Epithelial cell of prostate (primary cell): ENCODE measurements at regions not wholly inside any gene's neighbourhood (a gene's known extent, or its start where the extent isn't known, plus 50 kb on each side); places are given as distances from the start of the nearest gene placed in this dataset.

Experiments
- DNase-seq: peaks from one replicate; pipeline ENCODE4 v3.0.0-alpha.2; 2011; ENCODE audit warnings: low read depth, low spot score
- H3K27ac ChIP-seq: fragments of 450-650 bp; 2 replicates; pipeline ENCODE4 v1.5.1; 2017; ENCODE audit warnings: mild to moderate bottlenecking

- no peak for DNase-seq
- H3K27ac ChIP-seq = no peak overlapping the region
Measured at GRCh38 chr3:187946163-187946691, 201.0 kb upstream of the BCL6 start.

GRCh38 chr3:187946981-187947380, 201.7 kb upstream of the BCL6 start:
- no peak overlapping the region for H3K27ac ChIP-seq
- no peak for DNase-seq

DNA sequence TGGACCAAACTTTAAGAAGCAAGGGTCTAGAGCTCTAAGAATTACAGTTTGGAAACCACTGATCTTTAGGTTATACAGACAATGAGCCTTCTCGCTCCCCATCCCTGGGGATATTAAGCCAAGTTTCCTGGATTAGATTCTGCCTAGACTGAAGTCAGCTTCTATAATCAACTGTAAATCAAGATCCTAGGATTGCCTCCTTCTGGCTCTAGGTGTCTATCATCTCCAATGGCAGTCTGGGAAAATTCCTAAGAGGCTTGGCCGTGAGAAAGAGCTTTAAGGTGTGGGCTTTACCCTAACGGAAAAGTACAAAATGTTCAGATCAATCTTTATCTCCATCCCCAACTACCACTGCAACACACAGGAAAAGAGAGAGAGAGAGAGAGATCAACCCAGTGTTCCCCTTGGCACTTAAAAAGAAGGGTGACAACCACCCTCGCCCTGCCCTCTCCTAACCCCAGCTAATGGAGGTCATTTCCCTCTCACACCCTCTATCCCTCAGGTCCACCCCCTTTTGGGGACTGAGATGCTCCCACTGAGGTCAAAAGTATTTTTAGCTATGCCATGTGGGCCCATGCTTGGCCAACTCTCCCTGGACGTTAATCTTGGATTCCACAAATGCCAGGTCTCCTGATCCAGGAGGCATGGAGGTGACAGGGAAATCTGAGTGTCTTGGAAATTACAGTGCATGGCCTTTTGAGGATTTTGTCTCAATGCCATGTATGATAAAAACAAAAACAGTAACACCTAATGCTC, 202.8 kb upstream of the BCL6 start:
- no peak overlapping the region for H3K27ac ChIP-seq
- DNase-seq = no peak

- H3K27ac ChIP-seq = no peak overlapping the region
- no peak for DNase-seq
Measured at GRCh38 chr3:187949093-187949820, 204.0 kb upstream of the BCL6 start.

- DNase-seq = no peak
- no peak overlapping the region for H3K27ac ChIP-seq
Measured at GRCh38 chr3:187950671-187951070, 203.3 kb upstream of the LPP start.

- DNase-seq = no peak
- H3K27ac ChIP-seq = no peak overlapping the region
Measured at GRCh38 chr3:187951452-187952190, 202.3 kb upstream of the LPP start.

DNA sequence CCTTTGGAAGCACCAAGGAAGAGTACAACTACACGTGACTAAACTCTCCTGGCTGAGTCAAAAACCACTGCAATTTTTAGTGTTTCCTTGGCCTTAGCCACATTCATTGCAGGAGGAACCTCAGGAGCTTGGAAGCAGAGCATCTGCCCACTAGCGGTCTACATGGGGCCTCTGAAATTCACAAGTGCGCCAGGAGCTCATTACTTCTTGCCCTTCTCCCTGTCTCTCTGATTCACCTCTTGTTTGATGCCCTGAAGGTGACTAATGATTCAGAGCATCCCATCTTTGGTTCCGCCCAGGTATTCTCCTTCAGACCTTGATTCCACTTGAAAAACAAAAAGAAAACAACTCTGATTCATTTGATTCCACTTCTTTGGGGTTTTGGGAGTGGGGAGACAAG, 201.1 kb upstream of the LPP start:
- DNase-seq = peak; percentile 24
- no peak overlapping the region for H3K27ac ChIP-seq

DNA sequence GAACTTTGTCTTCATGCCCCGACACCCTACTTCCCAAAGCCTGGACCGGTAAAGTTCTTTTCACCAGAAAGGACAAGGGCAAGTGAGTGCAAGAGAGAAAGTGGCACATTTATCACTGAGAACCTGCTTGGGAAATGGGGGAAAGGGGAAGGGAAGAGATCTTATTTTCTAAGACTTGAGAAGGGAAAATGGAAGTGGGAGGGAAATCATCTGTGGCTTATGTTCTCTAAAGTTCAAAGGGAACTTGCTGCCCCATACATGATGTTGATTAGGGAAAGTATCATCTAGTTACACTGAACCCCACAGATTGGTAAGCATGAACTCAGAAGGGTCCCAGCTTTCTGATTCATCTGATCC, 199.5 kb upstream of the LPP start:
- H3K27ac ChIP-seq = no peak overlapping the region
- no peak for DNase-seq

DNA sequence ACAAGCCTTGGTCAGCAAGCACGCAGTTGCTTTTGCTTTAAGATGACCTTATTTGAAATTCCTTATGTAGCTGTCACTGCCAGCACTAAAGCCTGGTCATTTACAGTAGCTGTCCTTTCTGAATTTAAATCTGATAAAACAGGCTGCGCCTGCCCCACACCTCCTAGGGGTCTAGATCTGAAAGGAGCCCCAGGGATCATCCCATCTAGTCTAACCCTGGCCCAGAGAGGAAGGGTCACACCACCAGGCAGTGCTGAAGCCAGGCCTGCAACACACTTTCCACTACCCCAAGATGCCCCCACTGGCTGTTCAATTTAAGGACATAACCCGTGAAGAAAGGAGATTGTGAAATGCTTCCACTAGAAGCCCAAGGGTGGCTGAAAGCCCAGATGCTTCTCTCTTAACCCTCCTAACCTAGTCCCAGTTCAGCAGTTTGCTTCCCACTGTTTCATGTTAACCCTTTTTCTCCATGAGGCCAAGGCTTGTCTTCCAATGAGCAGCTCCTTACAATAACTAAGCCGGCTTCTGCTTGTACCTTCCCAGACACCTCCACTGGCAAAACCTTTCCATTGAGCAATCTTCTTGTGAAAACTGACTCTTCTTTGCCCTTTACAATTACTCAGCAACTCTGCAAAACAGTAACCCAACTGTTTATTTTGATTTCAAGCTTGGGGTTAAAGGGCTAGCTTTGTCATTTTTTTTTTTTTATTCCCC, 198.9 kb upstream of the LPP start:
- DNase-seq = peak; percentile 31
- no peak overlapping the region for H3K27ac ChIP-seq

GRCh38 chr3:187955587-187955952, 198.4 kb upstream of the LPP start:
- no peak overlapping the region for H3K27ac ChIP-seq

DNA sequence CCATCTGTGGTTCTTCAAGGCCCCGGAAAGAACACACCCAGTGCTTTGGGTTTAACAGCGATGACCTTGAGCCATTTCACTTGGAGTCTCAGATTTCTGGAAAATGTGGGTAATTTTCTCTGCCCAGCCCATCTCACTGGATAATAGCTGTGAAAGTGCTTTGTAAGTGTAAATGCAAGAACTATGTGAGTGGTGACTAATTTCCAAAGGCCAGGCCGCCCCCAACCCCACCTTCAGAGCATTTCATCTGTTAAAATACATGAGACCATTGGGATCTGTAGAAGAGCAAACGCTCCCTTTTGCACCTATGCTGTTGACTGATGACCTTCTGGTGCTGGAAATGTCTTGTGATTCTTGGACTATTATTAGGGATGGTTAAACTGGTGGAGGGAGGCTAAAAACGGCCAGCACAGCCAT, 196.8 kb upstream of the LPP start:
- no peak overlapping the region for H3K27ac ChIP-seq
- DNase-seq = no peak

More at GRCh38 chr3:187955587-187955952, 198.4 kb upstream of the LPP start:
- no peak for DNase-seq

- no peak for DNase-seq
- H3K27ac ChIP-seq = no peak overlapping the region
Measured at GRCh38 chr3:187957582-187957981, 196.4 kb upstream of the LPP start.

DNA sequence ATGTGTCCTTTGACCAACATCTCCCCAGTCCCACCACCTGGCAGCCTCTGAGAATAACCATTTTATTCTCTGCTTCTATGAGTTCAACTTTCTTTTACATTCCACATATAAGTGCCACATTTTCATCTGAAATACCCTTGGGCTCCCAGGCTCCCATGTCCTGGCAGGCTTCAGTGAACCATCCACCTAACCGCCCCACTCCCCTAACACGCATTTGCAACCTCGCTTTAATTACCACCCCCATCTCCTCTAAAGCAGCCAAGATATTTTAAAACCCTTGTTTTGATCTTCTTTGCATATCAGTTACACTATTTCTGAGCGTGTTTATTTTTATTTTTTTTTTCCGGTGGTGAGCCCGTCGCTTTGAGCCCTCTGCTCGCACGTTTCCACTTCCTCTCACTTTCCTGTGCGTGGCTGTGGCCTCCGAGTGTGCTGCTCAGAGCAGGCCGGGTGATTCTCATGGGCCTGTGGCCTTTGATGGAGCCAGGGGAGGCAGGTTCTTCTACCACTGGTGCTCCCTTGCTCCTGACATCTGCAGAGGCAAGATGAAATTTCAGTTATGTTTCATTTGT, 195.4 kb upstream of the LPP start:
- no peak overlapping the region for H3K27ac ChIP-seq
- no peak for DNase-seq

- no peak overlapping the region for H3K27ac ChIP-seq
- DNase-seq = no peak
Measured at GRCh38 chr3:187960820-187961219, 193.1 kb upstream of the LPP start.

- no peak overlapping the region for H3K27ac ChIP-seq
- no peak for DNase-seq
Measured at GRCh38 chr3:187961366-187961765, 192.6 kb upstream of the LPP start.

- H3K27ac ChIP-seq = no peak overlapping the region
- no peak for DNase-seq
Measured at GRCh38 chr3:187963003-187963676, 190.8 kb upstream of the LPP start.

DNA sequence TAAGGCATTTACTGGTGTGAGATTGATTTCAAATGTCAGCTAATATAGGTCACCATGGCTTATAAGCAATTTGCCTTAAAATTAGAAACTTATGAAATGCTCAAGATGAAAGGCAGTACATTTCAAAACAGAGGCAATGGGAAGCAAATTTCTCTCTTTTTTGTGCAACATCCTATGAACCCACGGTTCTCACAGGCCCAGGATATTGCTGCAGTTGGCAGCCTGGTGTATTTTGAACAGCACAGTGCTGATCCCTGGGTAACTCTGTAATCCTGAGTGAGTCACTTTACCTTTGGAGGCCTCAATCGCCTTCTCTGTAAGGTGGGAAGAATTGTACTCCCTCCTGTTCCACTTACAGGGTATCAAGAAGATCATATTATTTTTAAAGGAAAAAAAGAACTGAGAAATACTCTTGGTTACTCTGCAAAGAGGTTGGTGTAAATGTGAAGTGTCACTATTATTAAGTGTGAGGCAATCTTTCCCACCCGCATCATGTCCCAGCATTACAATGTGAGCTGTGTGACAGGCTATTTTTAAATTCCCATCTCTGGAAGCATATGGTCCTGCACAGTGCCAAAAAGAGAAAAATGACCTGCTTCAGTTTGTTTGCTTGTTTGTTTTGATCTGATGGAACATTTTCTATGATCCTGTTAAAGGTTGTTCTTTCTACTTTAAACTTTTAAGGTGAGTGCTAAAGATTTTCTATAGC, 190.1 kb upstream of the LPP start:
- DNase-seq = no peak
- H3K27ac ChIP-seq = no peak overlapping the region

DNA sequence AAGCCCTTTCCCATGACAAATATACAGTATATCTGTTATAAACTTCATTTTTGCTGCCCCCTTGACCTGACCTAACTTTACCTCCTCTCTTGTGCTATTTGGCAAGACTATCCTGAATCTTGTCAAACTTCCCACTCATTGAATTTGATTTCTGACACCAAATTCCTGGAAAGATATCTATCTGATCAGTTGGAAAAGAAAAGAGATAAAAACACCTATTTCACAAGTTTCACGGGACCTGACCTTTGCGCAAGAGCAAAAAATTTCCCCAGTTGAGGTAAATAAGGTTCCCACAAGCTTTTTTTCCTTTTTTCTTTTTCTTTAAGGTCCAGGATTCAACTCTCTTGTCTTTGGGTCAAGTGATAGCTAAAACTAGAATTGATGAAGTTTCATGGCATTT, 189.2 kb upstream of the LPP start:
- H3K27ac ChIP-seq = no peak overlapping the region
- DNase-seq = no peak

DNA sequence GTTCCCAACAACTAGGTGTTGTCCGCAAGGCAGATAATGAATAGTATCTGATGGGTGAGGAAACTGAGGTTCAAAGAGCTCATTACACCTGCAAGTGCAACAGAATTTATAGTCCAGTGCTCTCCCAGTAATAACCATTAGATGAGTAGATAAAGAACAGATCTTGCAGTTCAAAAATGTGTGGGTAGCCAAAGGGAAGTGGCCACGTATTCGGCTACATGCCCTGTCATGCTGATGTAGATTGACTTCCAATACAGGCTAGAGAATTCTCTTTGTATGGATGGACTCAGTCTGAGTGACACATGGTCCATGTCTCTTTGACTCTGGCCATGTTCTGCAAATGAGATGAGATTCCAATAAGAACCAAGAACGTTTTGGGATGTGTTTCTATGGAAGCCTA, 187.9 kb upstream of the LPP start:
- no peak overlapping the region for H3K27ac ChIP-seq
- DNase-seq = no peak
